ENCODE measurements at regions not wholly inside any gene's neighbourhood (a gene's known extent, or its start where the extent isn't known, plus 50 kb on each side); places are given as distances from the start of the nearest gene placed in this dataset.
"Not testable (repeated sequence)": the region's sequence is repeated elsewhere in the genome, so short reads cannot be mapped to it uniquely, and the experiment has no call there.

GRCh38 chr2:167697948-167698347, 549.4 kb downstream of the STK39 start:
- ATAC-seq, result no peak
- no peak for DNase-seq (ENCODE audit: low spot score)

GRCh38 chr2:167697194-167697593, 550.2 kb downstream of the STK39 start:
- DNase-seq (ENCODE audit: low spot score) (no peak), ATAC-seq (no peak)

GRCh38 chr2:167692936-167693335, 554.5 kb downstream of the STK39 start:
- DNase-seq (ENCODE audit: low spot score), result no peak
- ATAC-seq, result no peak

GRCh38 chr2:167692191-167692590, 555.2 kb downstream of the STK39 start:
- DNase-seq (ENCODE audit: low spot score) (no peak), ATAC-seq (no peak)

GRCh38 chr2:167689444-167689843, 558.0 kb downstream of the STK39 start:
- peak; percentile 54 for ATAC-seq

GRCh38 chr2:167686691-167687090, 560.7 kb downstream of the STK39 start:
- no peak for DNase-seq (ENCODE audit: low spot score)
- ATAC-seq, result no peak

More at GRCh38 chr2:167689444-167689843, 558.0 kb downstream of the STK39 start:
- DNase-seq (ENCODE audit: low spot score), result no peak

- no peak for ATAC-seq
- DNase-seq (ENCODE audit: low spot score), result no peak
Measured at GRCh38 chr2:167681234-167682015, 566.0 kb downstream of the STK39 start.

- DNase-seq (ENCODE audit: low spot score), result no peak
- ATAC-seq, result no peak
Measured at GRCh38 chr2:167678158-167678557, 569.2 kb downstream of the STK39 start.

GRCh38 chr2:167675906-167676305, 571.5 kb downstream of the STK39 start:
- no peak for ATAC-seq
- DNase-seq (ENCODE audit: low spot score), result no peak

- ATAC-seq (no peak), DNase-seq (ENCODE audit: low spot score) (no peak)
Measured at GRCh38 chr2:167670588-167670987, 576.8 kb downstream of the STK39 start.

GRCh38 chr2:167653131-167653530, 594.3 kb downstream of the STK39 start:
- DNase-seq (ENCODE audit: low spot score) (no peak), ATAC-seq (no peak)

GRCh38 chr2:167652401-167652800, 595.0 kb downstream of the STK39 start:
- no peak for ATAC-seq

GRCh38 chr2:167651406-167652151, 595.8 kb downstream of the STK39 start:
- ATAC-seq (no peak), DNase-seq (ENCODE audit: low spot score) (no peak)

More at GRCh38 chr2:167652401-167652800, 595.0 kb downstream of the STK39 start:
- DNase-seq (ENCODE audit: low spot score), result no peak

GRCh38 chr2:167646557-167646956, 600.8 kb downstream of the STK39 start:
- ATAC-seq, result no peak
- DNase-seq (ENCODE audit: low spot score), result no peak

- ATAC-seq (no peak), DNase-seq (ENCODE audit: low spot score) (no peak)
Measured at GRCh38 chr2:167640096-167640495, 607.3 kb downstream of the STK39 start.

- ATAC-seq (no peak), DNase-seq (ENCODE audit: low spot score) (no peak)
Measured at GRCh38 chr2:167637741-167638140, 609.7 kb downstream of the STK39 start.

- DNase-seq (ENCODE audit: low spot score); ATAC-seq: not testable (repeated sequence)
Measured at GRCh38 chr2:167632271-167632670, 615.1 kb downstream of the STK39 start.

- ATAC-seq (no peak), DNase-seq (ENCODE audit: low spot score) (no peak)
Measured at GRCh38 chr2:167626961-167627360, 620.4 kb downstream of the STK39 start.

GRCh38 chr2:167626301-167626700, 621.1 kb downstream of the STK39 start:
- DNase-seq (ENCODE audit: low spot score) (no peak), ATAC-seq (no peak)

- DNase-seq (ENCODE audit: low spot score) (no peak), ATAC-seq (no peak)
Measured at GRCh38 chr2:167616997-167617396, 630.4 kb downstream of the STK39 start.

- ATAC-seq (no peak), DNase-seq (ENCODE audit: low spot score) (no peak)
Measured at GRCh38 chr2:167613471-167613870, 633.9 kb downstream of the STK39 start.

- ATAC-seq (no peak), DNase-seq (ENCODE audit: low spot score) (no peak)
Measured at GRCh38 chr2:167608487-167608886, 638.9 kb downstream of the STK39 start.
